ENCODE measurements at regions not wholly inside any gene's neighbourhood (a gene's known extent, or its start where the extent isn't known, plus 50 kb on each side); places are given as distances from the start of the nearest gene placed in this dataset.

DNA sequence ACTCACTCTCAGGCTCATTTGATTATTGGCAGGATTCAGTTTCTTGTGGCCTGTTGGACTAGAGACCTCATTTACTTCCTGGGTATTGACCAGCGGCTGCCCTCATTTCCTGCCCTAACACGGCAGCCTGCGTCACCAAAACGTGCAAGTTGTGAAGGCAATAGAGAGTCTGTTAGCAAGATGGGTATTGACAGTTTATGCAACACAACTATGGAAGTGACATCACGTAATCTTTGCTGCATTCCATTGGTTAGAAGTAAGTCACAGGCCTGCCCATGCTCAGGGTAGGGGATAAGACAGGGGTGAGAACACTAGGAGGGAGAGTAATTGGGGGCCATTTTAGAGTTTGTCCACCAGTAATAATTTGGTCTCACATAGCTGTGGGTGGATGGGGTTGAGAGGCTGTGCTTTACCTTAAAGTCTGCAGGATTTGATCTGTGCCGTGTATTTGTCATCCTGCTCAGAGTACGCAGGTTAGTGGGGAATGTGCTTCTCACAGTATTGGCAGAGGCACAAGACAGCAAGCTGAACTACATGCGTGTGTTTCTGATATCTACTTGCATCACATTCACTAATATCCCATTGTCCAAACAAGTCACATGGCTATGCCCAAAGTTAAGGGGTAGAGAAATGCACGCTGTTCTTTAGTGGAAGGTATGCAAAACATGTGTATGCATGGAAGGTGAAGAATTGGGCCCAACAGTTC is 83.3 kb downstream of the EDEM1 start:
- ATAC-seq: no peak
- TF ChIP-seq RARB (CRISPR knock-in tag; IDR thresholded peaks at IDR 0.05) (no peak), TCF4 (CRISPR knock-in tag; IDR thresholded peaks at IDR 0.05; ENCODE audit: borderline replicate concordance) (no peak), ZNF70 (CRISPR knock-in tag; IDR thresholded peaks at IDR 0.05) (no peak), ZFP30 (CRISPR knock-in tag; IDR thresholded peaks at IDR 0.05) (no peak), ZFP3 (CRISPR knock-in tag; IDR thresholded peaks at IDR 0.05) (no peak), ISL1 (CRISPR knock-in tag; IDR thresholded peaks at IDR 0.05) (no peak), TOX (CRISPR knock-in tag; IDR thresholded peaks at IDR 0.05; ENCODE audit: borderline replicate concordance) (no peak), ARNTL (CRISPR knock-in tag; IDR thresholded peaks at IDR 0.05; ENCODE audit: borderline replicate concordance, low read depth) (no peak)
- TF ChIP-seq, protein P1, sequence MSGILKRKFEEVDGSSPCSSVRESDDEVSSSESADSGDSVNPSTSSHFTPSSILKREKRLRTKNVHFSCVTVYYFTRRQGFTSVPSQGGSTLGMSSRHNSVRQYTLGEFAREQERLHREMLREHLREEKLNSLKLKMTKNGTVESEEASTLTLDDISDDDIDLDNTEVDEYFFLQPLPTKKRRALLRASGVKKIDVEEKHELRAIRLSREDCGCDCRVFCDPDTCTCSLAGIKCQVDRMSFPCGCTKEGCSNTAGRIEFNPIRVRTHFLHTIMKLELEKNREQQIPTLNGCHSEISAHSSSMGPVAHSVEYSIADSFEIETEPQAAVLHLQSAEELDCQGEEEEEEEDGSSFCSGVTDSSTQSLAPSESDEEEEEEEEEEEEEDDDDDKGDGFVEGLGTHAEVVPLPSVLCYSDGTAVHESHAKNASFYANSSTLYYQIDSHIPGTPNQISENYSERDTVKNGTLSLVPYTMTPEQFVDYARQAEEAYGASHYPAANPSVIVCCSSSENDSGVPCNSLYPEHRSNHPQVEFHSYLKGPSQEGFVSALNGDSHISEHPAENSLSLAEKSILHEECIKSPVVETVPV (CRISPR knock-in tag; IDR thresholded peaks at IDR 0.05): no peak
- TF ChIP-seq, protein P2, sequence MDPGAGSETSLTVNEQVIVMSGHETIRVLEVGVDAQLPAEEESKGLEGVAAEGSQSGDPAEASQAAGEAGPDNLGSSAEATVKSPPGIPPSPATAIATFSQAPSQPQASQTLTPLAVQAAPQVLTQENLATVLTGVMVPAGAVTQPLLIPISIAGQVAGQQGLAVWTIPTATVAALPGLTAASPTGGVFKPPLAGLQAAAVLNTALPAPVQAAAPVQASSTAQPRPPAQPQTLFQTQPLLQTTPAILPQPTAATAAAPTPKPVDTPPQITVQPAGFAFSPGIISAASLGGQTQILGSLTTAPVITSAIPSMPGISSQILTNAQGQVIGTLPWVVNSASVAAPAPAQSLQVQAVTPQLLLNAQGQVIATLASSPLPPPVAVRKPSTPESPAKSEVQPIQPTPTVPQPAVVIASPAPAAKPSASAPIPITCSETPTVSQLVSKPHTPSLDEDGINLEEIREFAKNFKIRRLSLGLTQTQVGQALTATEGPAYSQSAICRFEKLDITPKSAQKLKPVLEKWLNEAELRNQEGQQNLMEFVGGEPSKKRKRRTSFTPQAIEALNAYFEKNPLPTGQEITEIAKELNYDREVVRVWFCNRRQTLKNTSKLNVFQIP (CRISPR knock-in tag; IDR thresholded peaks at IDR 0.05; ENCODE audit: borderline replicate concordance, low read depth): no peak
- TF ChIP-seq, protein P3, sequence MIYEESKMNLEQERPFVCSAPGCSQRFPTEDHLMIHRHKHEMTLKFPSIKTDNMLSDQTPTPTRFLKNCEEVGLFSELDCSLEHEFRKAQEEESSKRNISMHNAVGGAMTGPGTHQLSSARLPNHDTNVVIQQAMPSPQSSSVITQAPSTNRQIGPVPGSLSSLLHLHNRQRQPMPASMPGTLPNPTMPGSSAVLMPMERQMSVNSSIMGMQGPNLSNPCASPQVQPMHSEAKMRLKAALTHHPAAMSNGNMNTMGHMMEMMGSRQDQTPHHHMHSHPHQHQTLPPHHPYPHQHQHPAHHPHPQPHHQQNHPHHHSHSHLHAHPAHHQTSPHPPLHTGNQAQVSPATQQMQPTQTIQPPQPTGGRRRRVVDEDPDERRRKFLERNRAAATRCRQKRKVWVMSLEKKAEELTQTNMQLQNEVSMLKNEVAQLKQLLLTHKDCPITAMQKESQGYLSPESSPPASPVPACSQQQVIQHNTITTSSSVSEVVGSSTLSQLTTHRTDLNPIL (CRISPR knock-in tag; IDR thresholded peaks at IDR 0.05; ENCODE audit: low read depth): no peak

DNA sequence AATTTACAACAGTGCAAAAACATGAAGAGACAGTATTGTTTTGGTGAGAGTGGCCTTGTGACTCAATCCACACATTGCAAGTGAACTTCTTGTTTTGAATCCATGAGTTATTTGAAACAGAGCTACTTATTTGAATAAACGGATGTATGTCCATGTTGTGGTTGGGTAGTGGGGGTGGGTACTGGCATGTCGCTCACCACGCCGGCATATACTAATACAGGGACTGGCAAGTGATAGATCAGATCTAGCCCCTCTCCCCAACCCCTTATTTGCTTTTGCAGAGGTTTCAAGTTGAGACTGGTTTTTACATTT is 83.8 kb downstream of the EDEM1 start:
- no peak for ATAC-seq
- TF ChIP-seq ZFP3 (CRISPR knock-in tag; IDR thresholded peaks at IDR 0.05): no peak
- no peak for TF ChIP-seq ARNTL (CRISPR knock-in tag; IDR thresholded peaks at IDR 0.05; ENCODE audit: borderline replicate concordance, low read depth)

DNA sequence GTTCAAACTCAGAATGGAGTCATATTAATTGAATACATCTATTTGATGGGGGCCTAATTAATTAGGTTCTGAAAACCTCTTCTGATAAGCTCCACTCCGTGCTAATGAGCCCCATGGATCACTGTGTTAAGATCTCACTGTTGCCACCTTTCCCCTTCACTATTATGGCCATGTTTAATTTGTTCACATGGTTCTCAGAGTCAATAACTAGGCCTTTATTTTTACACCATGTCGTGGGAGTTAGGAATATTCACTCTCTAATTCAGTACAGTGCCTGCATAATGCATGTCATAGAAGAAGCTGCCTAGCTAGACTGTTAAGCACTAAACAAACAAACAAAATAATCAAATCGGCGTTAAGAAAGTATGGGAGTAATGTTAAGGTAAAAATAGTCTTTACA is 84.9 kb downstream of the EDEM1 start:
- TF ChIP-seq ZC3H10 (CRISPR knock-in tag; IDR thresholded peaks at IDR 0.05): no peak
- TF ChIP-seq CSDC2 (CRISPR knock-in tag; IDR thresholded peaks at IDR 0.05): no peak
- TF ChIP-seq, protein P1 (CRISPR knock-in tag; IDR thresholded peaks at IDR 0.05): no peak
- TF ChIP-seq TCF4 (CRISPR knock-in tag; IDR thresholded peaks at IDR 0.05; ENCODE audit: borderline replicate concordance): no peak
- no peak for TF ChIP-seq ZFP30 (CRISPR knock-in tag; IDR thresholded peaks at IDR 0.05)
- TF ChIP-seq, protein P2 (CRISPR knock-in tag; IDR thresholded peaks at IDR 0.05; ENCODE audit: borderline replicate concordance, low read depth): no peak
- TF ChIP-seq RARB (CRISPR knock-in tag; IDR thresholded peaks at IDR 0.05): no peak
- no peak for TF ChIP-seq TOX (CRISPR knock-in tag; IDR thresholded peaks at IDR 0.05; ENCODE audit: borderline replicate concordance)
- TF ChIP-seq, protein P4, sequence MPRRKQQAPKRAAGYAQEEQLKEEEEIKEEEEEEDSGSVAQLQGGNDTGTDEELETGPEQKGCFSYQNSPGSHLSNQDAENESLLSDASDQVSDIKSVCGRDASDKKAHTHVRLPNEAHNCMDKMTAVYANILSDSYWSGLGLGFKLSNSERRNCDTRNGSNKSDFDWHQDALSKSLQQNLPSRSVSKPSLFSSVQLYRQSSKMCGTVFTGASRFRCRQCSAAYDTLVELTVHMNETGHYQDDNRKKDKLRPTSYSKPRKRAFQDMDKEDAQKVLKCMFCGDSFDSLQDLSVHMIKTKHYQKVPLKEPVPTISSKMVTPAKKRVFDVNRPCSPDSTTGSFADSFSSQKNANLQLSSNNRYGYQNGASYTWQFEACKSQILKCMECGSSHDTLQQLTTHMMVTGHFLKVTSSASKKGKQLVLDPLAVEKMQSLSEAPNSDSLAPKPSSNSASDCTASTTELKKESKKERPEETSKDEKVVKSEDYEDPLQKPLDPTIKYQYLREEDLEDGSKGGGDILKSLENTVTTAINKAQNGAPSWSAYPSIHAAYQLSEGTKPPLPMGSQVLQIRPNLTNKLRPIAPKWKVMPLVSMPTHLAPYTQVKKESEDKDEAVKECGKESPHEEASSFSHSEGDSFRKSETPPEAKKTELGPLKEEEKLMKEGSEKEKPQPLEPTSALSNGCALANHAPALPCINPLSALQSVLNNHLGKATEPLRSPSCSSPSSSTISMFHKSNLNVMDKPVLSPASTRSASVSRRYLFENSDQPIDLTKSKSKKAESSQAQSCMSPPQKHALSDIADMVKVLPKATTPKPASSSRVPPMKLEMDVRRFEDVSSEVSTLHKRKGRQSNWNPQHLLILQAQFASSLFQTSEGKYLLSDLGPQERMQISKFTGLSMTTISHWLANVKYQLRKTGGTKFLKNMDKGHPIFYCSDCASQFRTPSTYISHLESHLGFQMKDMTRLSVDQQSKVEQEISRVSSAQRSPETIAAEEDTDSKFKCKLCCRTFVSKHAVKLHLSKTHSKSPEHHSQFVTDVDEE (CRISPR knock-in tag; IDR thresholded peaks at IDR 0.05): no peak
- TF ChIP-seq ESRRG (CRISPR knock-in tag; IDR thresholded peaks at IDR 0.05): no peak
- no peak for TF ChIP-seq BACH2 (CRISPR knock-in tag; IDR thresholded peaks at IDR 0.05; ENCODE audit: borderline replicate concordance)
- TF ChIP-seq, protein P5, sequence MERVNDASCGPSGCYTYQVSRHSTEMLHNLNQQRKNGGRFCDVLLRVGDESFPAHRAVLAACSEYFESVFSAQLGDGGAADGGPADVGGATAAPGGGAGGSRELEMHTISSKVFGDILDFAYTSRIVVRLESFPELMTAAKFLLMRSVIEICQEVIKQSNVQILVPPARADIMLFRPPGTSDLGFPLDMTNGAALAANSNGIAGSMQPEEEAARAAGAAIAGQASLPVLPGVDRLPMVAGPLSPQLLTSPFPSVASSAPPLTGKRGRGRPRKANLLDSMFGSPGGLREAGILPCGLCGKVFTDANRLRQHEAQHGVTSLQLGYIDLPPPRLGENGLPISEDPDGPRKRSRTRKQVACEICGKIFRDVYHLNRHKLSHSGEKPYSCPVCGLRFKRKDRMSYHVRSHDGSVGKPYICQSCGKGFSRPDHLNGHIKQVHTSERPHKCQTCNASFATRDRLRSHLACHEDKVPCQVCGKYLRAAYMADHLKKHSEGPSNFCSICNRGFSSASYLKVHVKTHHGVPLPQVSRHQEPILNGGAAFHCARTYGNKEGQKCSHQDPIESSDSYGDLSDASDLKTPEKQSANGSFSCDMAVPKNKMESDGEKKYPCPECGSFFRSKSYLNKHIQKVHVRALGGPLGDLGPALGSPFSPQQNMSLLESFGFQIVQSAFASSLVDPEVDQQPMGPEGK (CRISPR knock-in tag; IDR thresholded peaks at IDR 0.05; ENCODE audit: borderline replicate concordance): no peak
- TF ChIP-seq PPARA (CRISPR knock-in tag; IDR thresholded peaks at IDR 0.05; ENCODE audit: borderline replicate concordance): no peak
- TF ChIP-seq ISL1 (CRISPR knock-in tag; IDR thresholded peaks at IDR 0.05): no peak
- TF ChIP-seq GLIS3 (CRISPR knock-in tag; IDR thresholded peaks at IDR 0.05): no peak
- TF ChIP-seq ZNF8 (CRISPR knock-in tag; IDR thresholded peaks at IDR 0.05): no peak
- no peak for TF ChIP-seq SNAI2 (CRISPR knock-in tag; IDR thresholded peaks at IDR 0.05)
- no peak for ATAC-seq
